Thyroid gland (tissue), 4 donors: ENCODE measurements at regions not wholly inside any gene's neighbourhood (a gene's known extent, or its start where the extent isn't known, plus 50 kb on each side); places are given as distances from the start of the nearest gene placed in this dataset.

Source experiments
- DNase-seq, 2 donors: peaks; one replicate each; pipeline ENCODE4 v3.0.0-alpha.2; 2019
- H3K27ac ChIP-seq, 3 donors: fragments of 200-600 bp; sonication (generic); 1 replicate in 2 of 3; 2 replicates in 1 of 3; pipeline ENCODE4 v1.5.1; 2016 to 2019; ENCODE audit warnings: mild to moderate bottlenecking in 1 of 3, moderate library complexity in 1 of 3
- H3K27me3 ChIP-seq: fragments of 200-600 bp; sonication (generic); one replicate; pipeline ENCODE4 v1.5.1; 2019
- H3K36me3 ChIP-seq, 2 donors: fragments of 200-600 bp; sonication (generic); one replicate each; pipeline ENCODE4 v1.5.1; 2016 to 2019
- H3K4me1 ChIP-seq, 2 donors: fragments of 200-600 bp; sonication (generic); one replicate each; pipeline ENCODE4 v1.5.1; 2017 to 2019
- H3K4me3 ChIP-seq, 3 donors: fragments of 200-600 bp; sonication (generic); replicated peaks in 1 of 3; 1 replicate in 2 of 3; 2 replicates in 1 of 3; pipeline ENCODE4 v1.5.1; 2016; ENCODE audit warnings: mild to moderate bottlenecking in 1 of 3
- H3K9me3 ChIP-seq: fragments of 200-600 bp; sonication (generic); one replicate; pipeline ENCODE4 v1.5.1; 2017
- CTCF ChIP-seq, 6 experiments: fragments of 200-600 bp in 3 of 6; fragments of 450-650 bp in 3 of 6; sonication (generic) in 3 of 6; IDR thresholded peaks; one replicate each; pipeline ENCODE4 v1.5.1; 2016 to 2019; ENCODE audit warnings: antibody characterized with exemption in 6 of 6, mild to moderate bottlenecking in 2 of 6, inconsistent platforms in 1 of 6, moderate library complexity in 1 of 6
- POLR2A ChIP-seq, 2 donors: fragments of 450-650 bp; IDR thresholded peaks; one replicate each; pipeline ENCODE4 v1.6.1; 2017; ENCODE audit warnings: antibody characterized with exemption in 2 of 2, mild to moderate bottlenecking in 2 of 2, moderate library complexity in 1 of 2
- WGBS, 2 donors: methylation state at CpG; one replicate each; pipeline ENCODE4 v1.1.5; 2017; 5-methylcytosine and 5-hydroxymethylcytosine counted together
- intact Hi-C: fragments of 100-400 bp; cut with DNase I; formaldehyde crosslinking; loops from one replicate; pipeline ENCODE4 v1.15.1; 2023

DNA sequence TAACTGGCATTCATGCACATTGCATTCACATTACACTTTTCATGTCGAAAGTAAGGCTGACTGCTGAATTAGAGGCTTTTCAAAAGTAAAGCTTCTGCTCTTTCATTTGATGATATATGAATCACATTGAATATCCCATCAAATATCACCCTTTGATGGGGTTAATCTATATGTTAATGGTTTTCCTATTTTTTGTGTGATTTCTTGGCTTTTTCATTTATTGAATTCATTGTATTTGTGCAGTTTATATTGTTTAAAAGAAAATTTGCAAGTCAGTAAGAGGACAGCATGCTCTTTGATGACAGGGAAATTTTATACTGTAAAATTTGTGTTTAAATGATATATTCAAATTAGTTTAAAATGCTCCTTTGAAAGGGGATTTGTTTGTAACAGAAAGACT lies 344.1 kb downstream of the PCDH10 start:
- WGBS, 2 donors = 86 to 88% methylated on average over 1 of the region's 1 CpG
- Histone ChIP-seq H3K4me1 (no peaks in the 10 kb centered on the region), H3K27me3 (no peaks in the 10 kb centered on the region), H3K27ac (no peak overlapping the region), H3K9me3 (no peaks in the 10 kb centered on the region), H3K4me3 (no peak overlapping the region), H3K36me3 (no peaks in the 10 kb centered on the region)
- DNase-seq = no peak
- TF ChIP-seq POLR2A (IDR thresholded peaks at IDR 0.05) = no peak
- TF ChIP-seq CTCF (IDR thresholded peaks at IDR 0.05) = no peak
- intact Hi-C loops = no loop called here

- WGBS, 2 donors = 56 to 62% methylated on average over 2 of the region's 2 CpGs
- no peak for TF ChIP-seq CTCF (IDR thresholded peaks at IDR 0.05)
- no peak for TF ChIP-seq POLR2A (IDR thresholded peaks at IDR 0.05)
- Histone ChIP-seq H3K36me3 (no peaks in the 10 kb centered on the region), H3K4me3 (no peak overlapping the region), H3K27me3 (no peaks in the 10 kb centered on the region), H3K27ac (no peak overlapping the region), H3K9me3 (no peaks in the 10 kb centered on the region), H3K4me1 (no peaks in the 10 kb centered on the region)
- intact Hi-C loops = no loop called here
- DNase-seq = no peak
Observed at GRCh38 chr4:133484287-133484686, 335.2 kb downstream of the PCDH10 start.

GRCh38 chr4:133483600-133484246 lies 334.6 kb downstream of the PCDH10 start:
- H3K4me1 ChIP-seq = no peaks in the 10 kb centered on the region
- no peak overlapping the region for H3K4me3 ChIP-seq
- intact Hi-C loops = no loop called here
- no peaks in the 10 kb centered on the region for H3K27me3 ChIP-seq
- DNase-seq = no peak
- H3K36me3 ChIP-seq = no peaks in the 10 kb centered on the region
- WGBS, 2 donors = 62 to 63% methylated on average over 4 of the region's 4 CpGs
- H3K27ac ChIP-seq = no peak overlapping the region
- TF ChIP-seq CTCF (IDR thresholded peaks at IDR 0.05) (peak in 3 of 6 experiments; percentile 19 to 28 (median 21)), POLR2A (IDR thresholded peaks at IDR 0.05) (no peak)
- H3K9me3 ChIP-seq = no peaks in the 10 kb centered on the region

GRCh38 chr4:133476063-133476462 lies 327.0 kb downstream of the PCDH10 start:
- Histone ChIP-seq H3K27ac (no peak overlapping the region), H3K4me1 (no peaks in the 10 kb centered on the region), H3K4me3 (no peak overlapping the region), H3K27me3 (no peaks in the 10 kb centered on the region), H3K9me3 (no peaks in the 10 kb centered on the region), H3K36me3 (no peaks in the 10 kb centered on the region)
- intact Hi-C loops = no loop called here
- no peak for DNase-seq
- 32 to 33% methylated on average over 1 of the region's 1 CpG for WGBS, 2 donors
- no peak for TF ChIP-seq CTCF (IDR thresholded peaks at IDR 0.05)
- TF ChIP-seq POLR2A (IDR thresholded peaks at IDR 0.05) = no peak

- H3K36me3 ChIP-seq = no peaks in the 10 kb centered on the region
- no peak overlapping the region for H3K4me3 ChIP-seq
- intact Hi-C loops = no loop called here
- no peak overlapping the region for H3K27ac ChIP-seq
- 89 to 91% methylated on average over 2 of the region's 2 CpGs for WGBS, 2 donors
- DNase-seq = no peak
- H3K9me3 ChIP-seq = no peaks in the 10 kb centered on the region
- TF ChIP-seq POLR2A (IDR thresholded peaks at IDR 0.05) (no peak), CTCF (IDR thresholded peaks at IDR 0.05) (no peak)
- H3K27me3 ChIP-seq = no peaks in the 10 kb centered on the region
- no peaks in the 10 kb centered on the region for H3K4me1 ChIP-seq
Observed at GRCh38 chr4:133474501-133474900, 325.4 kb downstream of the PCDH10 start.
